B cell (primary cell): ENCODE measurements at regions not wholly inside any gene's neighbourhood (a gene's known extent, or its start where the extent isn't known, plus 50 kb on each side); places are given as distances from the start of the nearest gene placed in this dataset.

ENCODE experiments used
- ATAC-seq: fragments of 200-7000 bp; cut with Tn5 transposase; one replicate; pipeline ENCODE4 v1.10.0; 2021; ENCODE audit warnings: low read depth, mild to moderate bottlenecking, moderate number of reproducible peaks, moderate library complexity
- CTCF ChIA-PET: fragments of 350-600 bp; sonication (Branson Sonifier 250); formaldehyde crosslinking; loops from one replicate; lab custom pipeline; 2021; ENCODE audit warnings: antibody characterized with exemption, inconsistent platforms; lab: Charles Lee
- POLR2A ChIA-PET: fragments of 350-600 bp; sonication (Branson Sonifier 250); formaldehyde crosslinking; loops from one replicate; lab custom pipeline; 2021; ENCODE audit warnings: antibody characterized with exemption; lab: Charles Lee
- DNase-seq: peaks from one replicate; pipeline ENCODE4 v3.0.0; 2013
- H2AFZ ChIP-seq: 2 replicates; pipeline ENCODE4 v1.6.1; 2012; ENCODE audit warnings: mild to moderate bottlenecking, low read depth, low read length; ENCODE audit not compliant: insufficient read depth, poor library complexity, severe bottlenecking
- H3K27ac ChIP-seq, 2 donors: 1 replicate in 1 of 2; 2 replicates in 1 of 2; pipeline ENCODE4 v1.5.1; 2012 to 2013; ENCODE audit warnings: low read length in 2 of 2, mild to moderate bottlenecking in 2 of 2, moderate library complexity in 1 of 2
- H3K27me3 ChIP-seq, 4 experiments: fragments of 200-600 bp in 1 of 4; sonication (generic) in 1 of 4; replicated peaks in 1 of 4; 1 replicate in 2 of 4; 2 replicates in 2 of 4; pipeline versions ENCODE4 v1.6.1 to v1.7.0; 2013 to 2016; ENCODE audit warnings: low read length in 3 of 4, mild to moderate bottlenecking in 2 of 4, mixed read lengths in 1 of 4, moderate library complexity in 1 of 4; ENCODE audit not compliant: insufficient read depth in 4 of 4, control insufficient read depth in 3 of 4; ENCODE audit errors: control extremely low read depth in 1 of 4
- H3K36me3 ChIP-seq, 2 experiments: replicated peaks in 1 of 2; 1 replicate in 1 of 2; 2 replicates in 1 of 2; pipeline versions ENCODE4 v1.6.1 to v1.7.1; 2013; ENCODE audit warnings: low read length in 1 of 2; ENCODE audit not compliant: insufficient read depth in 2 of 2, control insufficient read depth in 1 of 2; ENCODE audit errors: control extremely low read depth in 1 of 2, extremely low read depth in 1 of 2
- H3K4me1 ChIP-seq, 2 donors: fragments of 200-600 bp in 1 of 2; sonication (generic) in 1 of 2; 1 replicate in 1 of 2; 2 replicates in 1 of 2; pipeline versions ENCODE4 v1.5.1 to v1.6.1; 2013 to 2017; ENCODE audit warnings: low read length in 2 of 2; ENCODE audit not compliant: control insufficient read depth in 2 of 2, insufficient read depth in 2 of 2
- H3K4me2 ChIP-seq: replicated peaks from 2 replicates; pipeline ENCODE3; 2012; ENCODE audit warnings: mild to moderate bottlenecking, low read depth, low read length; ENCODE audit not compliant: poor library complexity, severe bottlenecking
- H3K4me3 ChIP-seq, 5 experiments: fragments of 200-600 bp in 1 of 5; sonication (generic) in 1 of 5; 1 replicate in 3 of 5; 2 replicates in 2 of 5; pipeline versions ENCODE4 v1.5.1 to v1.7.0; 2011 to 2016; ENCODE audit warnings: low read length in 4 of 5, mild to moderate bottlenecking in 4 of 5, low read depth in 2 of 5, control low read depth in 1 of 5, moderate library complexity in 1 of 5; ENCODE audit not compliant: insufficient read depth in 1 of 5; ENCODE audit errors: control extremely low read depth in 1 of 5, extremely low read depth in 1 of 5
- H3K79me2 ChIP-seq: fragments of 200-600 bp; sonication (generic); one replicate; pipeline ENCODE4 v1.6.0; 2016; ENCODE audit warnings: low read length; ENCODE audit not compliant: control insufficient read depth, insufficient read depth
- H3K9ac ChIP-seq: fragments of 200-600 bp; sonication (generic); 2 replicates; pipeline ENCODE4 v1.6.1; 2017; ENCODE audit warnings: mild to moderate bottlenecking, low read length, moderate library complexity
- H3K9me3 ChIP-seq, 3 donors: one replicate each; pipeline versions ENCODE4 v1.6.1 to v1.7.1; 2013; ENCODE audit warnings: low read length in 2 of 3; ENCODE audit not compliant: control insufficient read depth in 2 of 3, insufficient read depth in 1 of 3; ENCODE audit errors: control extremely low read depth in 1 of 3
- H4K20me1 ChIP-seq: 2 replicates; pipeline ENCODE4 v1.6.0; 2012; ENCODE audit warnings: mild to moderate bottlenecking, low read length; ENCODE audit not compliant: insufficient read depth, control insufficient read depth, poor library complexity, severe bottlenecking
- H3K27ac Mint-ChIP-seq: one replicate; pipeline ENCODE4 v1.8.0; 2021; ENCODE audit warnings: mixed read lengths
- H3K27me3 Mint-ChIP-seq: one replicate; pipeline ENCODE4 v1.8.0; 2021; ENCODE audit warnings: mixed read lengths
- H3K4me1 Mint-ChIP-seq: one replicate; pipeline ENCODE4 v1.8.0; 2021; ENCODE audit warnings: mixed read lengths
- H3K4me3 Mint-ChIP-seq: one replicate; pipeline ENCODE4 v1.8.0; 2021; ENCODE audit warnings: mixed read lengths
- H3K9me3 Mint-ChIP-seq: one replicate; pipeline ENCODE4 v1.8.0; 2022; ENCODE audit warnings: mixed read lengths; ENCODE audit not compliant: insufficient read depth
- EZH2 ChIP-seq: IDR thresholded peaks from 2 replicates; pipeline ENCODE4 v1.6.1; 2012; ENCODE audit warnings: borderline replicate concordance, low read depth, mild to moderate bottlenecking, moderate library complexity, low read length; ENCODE audit not compliant: insufficient read depth, poor library complexity, severe bottlenecking
- WGBS: methylation state at CpG from one replicate; pipeline ENCODE4 v1.1.5; 2013; ENCODE audit warnings: missing lambda C conversion rate; ENCODE audit not compliant: insufficient coverage; 5-methylcytosine and 5-hydroxymethylcytosine counted together
- intact Hi-C: fragments of 100-400 bp; cut with micrococcal nuclease; formaldehyde crosslinking; loops from one replicate; pipeline ENCODE4 v1.10.0; 2022
- TF ChIP-seq, protein P1 (sequence below): fragments of 200-600 bp; IDR thresholded peaks from one replicate; pipeline ENCODE4 v1.8.0; 2022; ENCODE audit warnings: antibody characterized with exemption, mild to moderate bottlenecking

GRCh38 chr11:80194625-80195024 is 753.8 kb upstream of the TENM4 start:
- TF ChIP-seq, protein P1, sequence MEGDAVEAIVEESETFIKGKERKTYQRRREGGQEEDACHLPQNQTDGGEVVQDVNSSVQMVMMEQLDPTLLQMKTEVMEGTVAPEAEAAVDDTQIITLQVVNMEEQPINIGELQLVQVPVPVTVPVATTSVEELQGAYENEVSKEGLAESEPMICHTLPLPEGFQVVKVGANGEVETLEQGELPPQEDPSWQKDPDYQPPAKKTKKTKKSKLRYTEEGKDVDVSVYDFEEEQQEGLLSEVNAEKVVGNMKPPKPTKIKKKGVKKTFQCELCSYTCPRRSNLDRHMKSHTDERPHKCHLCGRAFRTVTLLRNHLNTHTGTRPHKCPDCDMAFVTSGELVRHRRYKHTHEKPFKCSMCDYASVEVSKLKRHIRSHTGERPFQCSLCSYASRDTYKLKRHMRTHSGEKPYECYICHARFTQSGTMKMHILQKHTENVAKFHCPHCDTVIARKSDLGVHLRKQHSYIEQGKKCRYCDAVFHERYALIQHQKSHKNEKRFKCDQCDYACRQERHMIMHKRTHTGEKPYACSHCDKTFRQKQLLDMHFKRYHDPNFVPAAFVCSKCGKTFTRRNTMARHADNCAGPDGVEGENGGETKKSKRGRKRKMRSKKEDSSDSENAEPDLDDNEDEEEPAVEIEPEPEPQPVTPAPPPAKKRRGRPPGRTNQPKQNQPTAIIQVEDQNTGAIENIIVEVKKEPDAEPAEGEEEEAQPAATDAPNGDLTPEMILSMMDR, result no peak
- TF ChIP-seq EZH2, result no peak
- Histone ChIP-seq H2AFZ (no peak overlapping the region), H3K9ac (no peak overlapping the region), H3K27ac (no peak overlapping the region), H3K4me1 (no peaks in the 10 kb centered on the region), H3K4me3 (no peak overlapping the region), H4K20me1 (no peaks in the 10 kb centered on the region), H3K27me3 (no peaks in the 10 kb centered on the region), H3K79me2 (no peaks in the 10 kb centered on the region), H3K36me3 (no peaks in the 10 kb centered on the region), H3K9me3 (no peaks in the 10 kb centered on the region), H3K4me2 (no peak overlapping the region)
- ChIA-PET CTCF (no interaction called here), POLR2A (no interaction called here)
- ATAC-seq (no peak), DNase-seq (no peak)
- H3K9me3 Mint-ChIP-seq, result no peaks in the 10 kb centered on the region
- no peaks in the 10 kb centered on the region for H3K4me1 Mint-ChIP-seq
- no peak overlapping the region for H3K27ac Mint-ChIP-seq
- H3K4me3 Mint-ChIP-seq, result no peak overlapping the region
- no peaks in the 10 kb centered on the region for H3K27me3 Mint-ChIP-seq
- intact Hi-C loops, result no loop called here
- WGBS, result no CpG with 5 or more reads among the region's 1 CpG

DNA sequence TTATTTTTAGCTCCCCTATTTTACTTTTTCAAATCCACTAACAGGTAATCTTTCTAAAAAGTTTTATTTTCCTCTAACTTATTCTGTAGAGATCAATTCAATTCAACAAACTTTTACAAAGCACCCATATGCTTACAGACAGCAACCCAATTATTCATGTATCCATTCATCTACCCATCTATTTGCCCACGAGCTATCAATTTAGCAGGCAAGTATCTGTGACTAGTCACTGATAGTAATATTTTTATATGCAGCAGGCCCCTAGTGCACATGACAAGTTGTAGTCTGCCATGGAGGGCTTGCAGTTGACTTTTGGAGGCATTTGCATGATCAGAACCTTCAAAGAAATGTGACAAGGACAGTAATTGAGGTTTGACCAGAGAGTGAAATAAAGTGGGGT is 753.2 kb upstream of the TENM4 start:
- no CpG with 5 or more reads among the region's 1 CpG for WGBS
- Histone ChIP-seq H4K20me1 (no peaks in the 10 kb centered on the region), H3K9me3 (no peaks in the 10 kb centered on the region), H3K4me3 (no peak overlapping the region), H3K36me3 (no peaks in the 10 kb centered on the region), H3K79me2 (no peaks in the 10 kb centered on the region), H3K9ac (no peak overlapping the region), H3K4me2 (no peak overlapping the region), H3K27ac (no peak overlapping the region), H2AFZ (no peak overlapping the region), H3K4me1 (no peaks in the 10 kb centered on the region), H3K27me3 (no peaks in the 10 kb centered on the region)
- no peaks in the 10 kb centered on the region for H3K27me3 Mint-ChIP-seq
- H3K9me3 Mint-ChIP-seq, result no peaks in the 10 kb centered on the region
- no peak overlapping the region for H3K4me3 Mint-ChIP-seq
- ChIA-PET CTCF (no interaction called here), POLR2A (no interaction called here)
- intact Hi-C loops, result no loop called here
- H3K4me1 Mint-ChIP-seq, result no peaks in the 10 kb centered on the region
- TF ChIP-seq, protein P1, result no peak
- TF ChIP-seq EZH2, result no peak
- DNase-seq (no peak), ATAC-seq (no peak)
- no peak overlapping the region for H3K27ac Mint-ChIP-seq
